GM19238 (cell line): ENCODE measurements at regions not wholly inside any gene's neighbourhood (a gene's known extent, or its start where the extent isn't known, plus 50 kb on each side); places are given as distances from the start of the nearest gene placed in this dataset.

Experiments
- DNase-seq: peaks from one replicate; pipeline ENCODE4 v3.0.0; 2011; ENCODE audit warnings: low spot score; ENCODE audit not compliant: insufficient read length

DNA sequence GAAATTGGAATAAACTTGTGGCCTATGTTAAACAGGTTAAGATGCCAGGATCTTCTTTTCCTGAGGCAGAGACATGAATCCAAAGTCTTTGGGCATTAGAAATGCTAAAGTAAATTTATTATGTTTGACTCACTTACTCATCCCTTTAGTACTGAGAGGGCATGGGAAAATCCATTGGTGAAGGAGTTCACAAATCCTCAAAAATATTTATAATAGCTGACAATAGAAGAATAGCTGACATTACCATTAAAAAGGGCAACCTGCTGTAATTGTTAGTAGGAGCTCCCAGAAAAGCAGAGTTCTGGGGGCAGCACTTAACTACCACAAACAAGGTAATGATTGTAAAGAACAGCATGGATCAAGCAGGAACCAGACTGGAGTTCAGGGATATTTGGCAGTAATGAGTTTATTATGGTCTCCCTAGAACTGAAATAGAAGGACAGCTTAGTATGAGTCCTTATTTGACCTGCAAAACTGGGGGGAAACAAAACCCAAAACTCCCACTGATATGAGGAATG is 285.8 kb upstream of the KLHL1 start:
- no peak for DNase-seq

- DNase-seq = no peak
Observed at GRCh38 chr13:70391678-70392077, 283.4 kb upstream of the KLHL1 start.

DNA sequence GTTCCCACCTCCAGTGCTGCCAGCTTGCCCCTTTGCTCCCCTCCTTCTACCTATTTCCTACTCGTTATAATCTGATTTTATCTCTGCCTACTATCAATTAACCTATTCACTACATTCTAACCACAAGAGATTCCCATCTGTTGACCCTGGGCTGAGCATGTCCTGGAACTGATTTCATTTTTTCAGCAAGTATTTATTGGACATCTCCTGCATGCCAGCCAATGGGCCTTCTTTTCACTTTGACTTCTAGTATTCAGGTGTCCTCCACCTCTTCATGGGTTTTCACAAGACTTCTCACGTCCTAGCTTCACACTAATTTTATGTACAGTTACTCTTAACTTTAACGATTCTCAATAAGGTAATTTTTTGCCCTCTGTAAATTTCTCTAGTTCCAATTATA is 282.7 kb upstream of the KLHL1 start:
- DNase-seq = no peak

- no peak for DNase-seq
Observed at GRCh38 chr13:70390064-70390463, 281.8 kb upstream of the KLHL1 start.

DNA sequence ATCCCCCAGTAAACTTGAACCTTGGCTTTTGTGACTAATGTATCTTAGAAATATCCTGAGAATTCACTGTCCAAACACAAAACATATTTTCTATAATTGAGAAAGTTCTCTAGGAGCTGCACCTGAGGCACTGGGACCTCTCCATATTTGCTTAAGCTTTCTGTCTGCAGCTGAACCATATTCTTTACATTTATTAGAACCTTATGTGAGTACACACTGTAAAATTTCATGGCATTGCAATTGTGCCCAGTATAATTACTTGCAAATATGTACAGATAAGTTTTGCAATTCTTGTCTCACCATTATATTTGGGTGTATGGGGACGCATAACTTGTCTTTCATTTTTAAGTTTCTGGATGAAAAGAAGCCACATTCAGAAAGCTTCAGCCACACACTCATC is 280.7 kb upstream of the KLHL1 start:
- DNase-seq = no peak

DNA sequence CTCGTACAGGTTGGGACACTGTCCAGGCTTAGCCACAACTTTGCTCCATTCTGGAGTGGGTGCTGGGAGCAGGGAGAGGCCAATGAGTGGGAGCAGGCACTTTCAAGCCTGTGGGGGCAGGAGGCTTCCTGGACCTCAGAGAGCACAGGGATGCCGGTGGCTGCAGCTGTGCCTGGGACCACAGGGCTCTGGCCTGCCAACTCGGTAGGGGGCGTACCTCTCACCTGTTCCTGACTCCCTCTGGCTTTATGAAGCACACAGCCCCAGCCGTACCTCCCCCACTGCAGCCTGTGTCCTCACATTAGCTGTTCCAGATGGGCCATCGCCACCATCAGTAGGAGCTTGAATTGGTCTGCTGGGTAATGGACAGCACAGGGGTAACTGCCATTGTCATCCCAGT is 278.7 kb upstream of the KLHL1 start:
- no peak for DNase-seq

DNA sequence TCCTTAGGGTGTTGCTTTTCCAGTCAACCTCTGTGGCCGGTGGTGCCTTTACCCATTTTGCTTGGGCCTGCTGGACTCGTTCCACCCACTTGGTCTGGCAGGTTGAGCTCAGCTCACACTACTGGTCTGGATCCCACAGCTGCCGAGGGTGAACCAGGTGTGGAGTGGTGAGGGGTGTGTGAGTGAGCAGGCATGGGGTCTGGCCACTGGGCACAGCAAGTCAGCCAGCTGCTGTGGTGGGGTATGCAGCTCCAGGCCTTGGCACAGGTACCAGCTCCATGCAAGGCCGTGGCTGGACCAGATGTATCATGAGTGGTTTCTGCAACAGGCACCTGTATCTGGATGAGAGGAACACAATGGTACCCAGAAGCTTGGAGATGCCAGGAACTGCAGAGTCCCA is 277.6 kb upstream of the KLHL1 start:
- DNase-seq = no peak

DNA sequence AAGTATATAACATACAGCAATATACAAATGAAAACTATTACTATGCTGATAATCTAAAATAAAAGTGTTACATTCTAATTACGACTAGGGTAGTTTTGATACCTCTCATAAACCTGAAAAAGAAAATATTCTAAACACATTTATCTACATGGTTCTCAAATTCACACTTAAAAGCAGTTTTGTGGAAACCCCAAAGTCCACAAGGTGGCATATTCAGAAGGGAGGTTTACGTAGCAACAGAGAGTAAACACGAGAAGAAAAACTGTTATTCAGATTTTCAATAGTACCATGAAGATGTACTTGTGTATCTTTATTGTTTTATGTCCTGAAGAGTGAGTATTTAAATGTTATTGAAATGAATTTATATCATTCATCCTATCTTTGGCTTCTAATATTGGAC is 275.9 kb upstream of the KLHL1 start:
- DNase-seq = no peak

- DNase-seq = no peak
Observed at GRCh38 chr13:70380809-70381208, 272.6 kb upstream of the KLHL1 start.

GRCh38 chr13:70375718-70376117 is 267.5 kb upstream of the KLHL1 start:
- DNase-seq = no peak

- DNase-seq = no peak
Observed at GRCh38 chr13:70370924-70371323, 262.7 kb upstream of the KLHL1 start.

DNA sequence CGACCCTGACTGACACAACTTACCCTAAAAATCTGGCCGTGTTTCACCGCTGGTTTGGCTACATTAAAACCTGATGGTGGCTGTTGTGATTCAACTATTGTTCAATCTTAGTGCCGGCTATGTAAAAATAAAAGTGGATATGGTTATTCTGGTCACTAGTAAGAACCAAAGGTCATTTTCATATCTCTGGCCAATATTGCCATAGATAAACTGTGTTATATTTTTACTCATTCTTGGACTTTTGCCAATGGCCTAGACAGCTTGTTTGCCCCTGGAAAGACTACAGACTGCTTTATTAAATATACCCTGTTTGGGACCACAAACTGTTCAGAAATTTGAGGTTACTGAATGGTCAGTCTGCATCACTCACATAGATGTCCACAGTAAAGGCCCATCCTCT is 258.5 kb upstream of the KLHL1 start:
- DNase-seq = no peak

DNA sequence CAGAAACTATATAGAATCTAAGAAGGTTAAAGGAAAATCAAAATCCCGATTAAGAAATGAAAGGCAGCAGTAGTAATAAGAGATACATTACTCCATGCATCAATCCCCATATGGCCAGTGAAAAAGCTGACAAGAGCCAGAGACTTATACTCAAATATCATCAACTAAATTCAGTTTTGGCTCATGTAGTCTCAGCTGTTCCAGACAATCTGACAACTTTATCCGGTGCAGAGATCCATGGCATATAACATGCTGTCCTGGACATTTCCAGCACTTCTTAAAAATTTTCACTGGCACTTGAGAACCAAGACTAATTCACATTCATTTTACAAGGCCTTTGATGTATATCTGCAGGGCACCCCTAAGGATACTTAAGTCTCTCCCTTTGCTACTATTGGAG is 255.7 kb upstream of the KLHL1 start:
- DNase-seq = no peak

DNA sequence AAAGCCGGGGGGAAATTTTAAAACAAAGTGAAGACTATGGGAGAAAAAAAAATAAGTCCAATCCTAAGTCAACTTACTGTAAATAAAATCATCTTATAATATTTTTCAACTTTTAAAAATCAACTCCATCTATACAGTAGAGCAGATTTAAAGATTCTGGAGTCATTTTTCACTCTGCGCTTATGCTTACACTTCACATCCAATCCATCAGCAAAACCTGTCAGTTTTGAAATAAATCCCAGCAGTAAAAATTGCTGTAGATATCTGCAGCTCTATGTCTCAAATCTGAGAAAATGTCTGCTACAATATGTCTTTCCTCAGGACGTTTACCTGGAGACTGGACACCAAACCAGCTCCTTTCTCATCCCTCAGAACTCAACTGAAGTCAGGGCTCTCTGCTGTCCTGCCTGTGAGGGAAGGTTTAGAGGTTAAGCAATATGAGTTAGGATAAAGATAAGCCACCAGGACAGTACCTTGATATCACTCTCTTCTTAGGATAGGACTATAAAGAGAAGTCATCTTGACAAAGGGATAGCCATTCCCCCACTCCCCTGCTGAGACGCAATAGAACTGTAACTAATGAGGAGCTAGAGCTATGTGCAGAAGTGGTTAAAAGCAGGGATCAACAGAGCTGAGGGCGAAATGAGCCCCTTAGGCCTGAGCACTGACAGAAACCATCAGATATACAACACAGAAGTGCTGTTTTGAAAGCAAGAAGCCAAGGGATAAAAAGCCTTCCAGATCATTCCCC is 254.7 kb upstream of the KLHL1 start:
- DNase-seq = no peak

- DNase-seq = no peak
Observed at GRCh38 chr13:70357031-70357430, 248.8 kb upstream of the KLHL1 start.

DNA sequence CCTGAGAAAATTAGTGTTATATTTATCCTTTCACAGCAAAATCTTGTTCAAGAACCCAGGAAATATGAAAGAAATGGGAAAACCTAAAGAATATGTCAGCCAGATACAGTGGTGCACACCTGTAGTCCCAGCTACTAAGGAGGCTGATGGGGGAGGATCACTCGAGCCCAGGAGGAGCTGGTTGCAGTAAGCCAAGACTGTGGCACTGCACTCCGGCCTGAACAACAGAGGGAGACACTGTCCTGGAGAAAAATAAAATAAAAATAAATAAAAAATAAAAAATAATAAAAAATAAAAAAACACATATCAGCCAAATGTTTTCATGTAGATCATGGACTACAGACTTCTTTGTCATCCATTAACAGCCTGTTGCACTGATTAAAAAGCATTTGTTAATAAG is 244.8 kb upstream of the KLHL1 start:
- DNase-seq = no peak

- no peak for DNase-seq
Observed at GRCh38 chr13:70347947-70348620, 239.8 kb upstream of the KLHL1 start.

DNA sequence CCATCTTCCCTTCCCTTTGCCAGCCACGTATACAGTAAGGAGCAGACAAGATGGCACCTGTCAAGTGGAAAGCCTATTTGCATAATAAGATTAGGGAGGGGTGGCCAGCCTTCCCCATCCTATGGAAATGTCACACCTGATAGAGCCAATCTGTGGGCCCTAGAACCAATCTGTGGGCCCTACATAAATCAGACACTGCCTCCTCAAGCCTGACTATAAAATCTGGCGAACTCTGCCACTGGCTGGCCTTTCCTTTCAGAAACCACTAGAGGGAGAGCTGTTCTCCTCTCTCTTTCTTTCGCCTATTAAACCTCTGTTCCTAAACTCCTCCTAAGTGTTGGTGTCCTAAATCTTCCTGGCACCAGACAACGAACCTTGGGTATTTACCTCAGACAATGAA is 231.5 kb upstream of the KLHL1 start:
- DNase-seq = no peak

- DNase-seq = no peak
Observed at GRCh38 chr13:70338609-70339008, 230.4 kb upstream of the KLHL1 start.

GRCh38 chr13:70336866-70337265 is 228.6 kb upstream of the KLHL1 start:
- no peak for DNase-seq

- no peak for DNase-seq
Observed at GRCh38 chr13:70333752-70334151, 225.5 kb upstream of the KLHL1 start.

- DNase-seq = no peak
Observed at GRCh38 chr13:70330697-70331361, 222.6 kb upstream of the KLHL1 start.
